ENCODE measurements at regions not wholly inside any gene's neighbourhood (a gene's known extent, or its start where the extent isn't known, plus 50 kb on each side); places are given as distances from the start of the nearest gene placed in this dataset.

GRCh38 chr22:47331750-47332149 lies 569.3 kb downstream of the TBC1D22A start:
- CTCF ChIA-PET, result no interaction called here
- Histone ChIP-seq H3K27me3 (ENCODE audit: insufficient read depth, low read length) (no peaks in the 10 kb centered on the region), H3K4me3 (replicated peaks in 1 of 2; ENCODE audit: low read depth in 1 of 2, low read length in 2 of 2) (no peak overlapping the region), H3K4me2 (ENCODE audit: low read length) (no peak overlapping the region), H3K9me2 (ENCODE audit: insufficient read depth) (no peaks in the 10 kb centered on the region; the same call in 1 of the 2 replicates), H3K9me3 (ENCODE audit: control insufficient read depth in 1 of 2, insufficient read depth in 1 of 2, low read depth in 1 of 2, low read length in 2 of 2) (no peaks in the 10 kb centered on the region), H3K79me2 (ENCODE audit: insufficient read depth, low read length) (no peaks in the 10 kb centered on the region), H3K27ac (ENCODE audit: low read depth, low read length) (no peak overlapping the region), H2AFZ (ENCODE audit: low read depth, low read length, poor library complexity, severe bottlenecking) (no peak overlapping the region), H3K36me3 (ENCODE audit: control insufficient read depth in 1 of 2, insufficient read depth in 2 of 2, low read length in 2 of 2) (no peaks in the 10 kb centered on the region), H3K4me1 (ENCODE audit: control insufficient read depth in 1 of 2, insufficient read depth in 2 of 2, low read length in 2 of 2) (peaks cover 41 to 75% of the 10 kb centered on the region in 2 experiments), H4K20me1 (ENCODE audit: insufficient read depth) (no peaks in the 10 kb centered on the region), H3K9ac (ENCODE audit: low read length) (no peak overlapping the region)
- DNase-seq (ENCODE audit: low read depth, low spot score) (no peak), ATAC-seq (no peak)
- TF ChIP-seq, protein P1, sequence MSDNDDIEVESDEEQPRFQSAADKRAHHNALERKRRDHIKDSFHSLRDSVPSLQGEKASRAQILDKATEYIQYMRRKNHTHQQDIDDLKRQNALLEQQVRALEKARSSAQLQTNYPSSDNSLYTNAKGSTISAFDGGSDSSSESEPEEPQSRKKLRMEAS (IDR thresholded peaks at IDR 0.05), result no peak
- TF ChIP-seq FOSL1 (IDR thresholded peaks at IDR 0.05; ENCODE audit: low read depth) (no peak), CBX3 (IDR thresholded peaks at IDR 0.05; ENCODE audit: low read depth) (no peak), SIN3A (IDR thresholded peaks at IDR 0.05; ENCODE audit: low read depth) (no peak), EZH2phosphoT487 (IDR thresholded peaks at IDR 0.05; ENCODE audit: borderline replicate concordance) (no peak)
- POLR2A ChIA-PET, result no interaction called here
- intact Hi-C loops (cut with micrococcal nuclease), result no loop called here
- no TSS peak for BruUV-seq (replicated peaks)
- RAD21 ChIA-PET (ENCODE audit: low non-redundant PET in 1 of 2, low total read pairs in 2 of 2, uncharacterized antibody in 2 of 2, unreplicated experiment in 2 of 2), result no interaction called here

DNA sequence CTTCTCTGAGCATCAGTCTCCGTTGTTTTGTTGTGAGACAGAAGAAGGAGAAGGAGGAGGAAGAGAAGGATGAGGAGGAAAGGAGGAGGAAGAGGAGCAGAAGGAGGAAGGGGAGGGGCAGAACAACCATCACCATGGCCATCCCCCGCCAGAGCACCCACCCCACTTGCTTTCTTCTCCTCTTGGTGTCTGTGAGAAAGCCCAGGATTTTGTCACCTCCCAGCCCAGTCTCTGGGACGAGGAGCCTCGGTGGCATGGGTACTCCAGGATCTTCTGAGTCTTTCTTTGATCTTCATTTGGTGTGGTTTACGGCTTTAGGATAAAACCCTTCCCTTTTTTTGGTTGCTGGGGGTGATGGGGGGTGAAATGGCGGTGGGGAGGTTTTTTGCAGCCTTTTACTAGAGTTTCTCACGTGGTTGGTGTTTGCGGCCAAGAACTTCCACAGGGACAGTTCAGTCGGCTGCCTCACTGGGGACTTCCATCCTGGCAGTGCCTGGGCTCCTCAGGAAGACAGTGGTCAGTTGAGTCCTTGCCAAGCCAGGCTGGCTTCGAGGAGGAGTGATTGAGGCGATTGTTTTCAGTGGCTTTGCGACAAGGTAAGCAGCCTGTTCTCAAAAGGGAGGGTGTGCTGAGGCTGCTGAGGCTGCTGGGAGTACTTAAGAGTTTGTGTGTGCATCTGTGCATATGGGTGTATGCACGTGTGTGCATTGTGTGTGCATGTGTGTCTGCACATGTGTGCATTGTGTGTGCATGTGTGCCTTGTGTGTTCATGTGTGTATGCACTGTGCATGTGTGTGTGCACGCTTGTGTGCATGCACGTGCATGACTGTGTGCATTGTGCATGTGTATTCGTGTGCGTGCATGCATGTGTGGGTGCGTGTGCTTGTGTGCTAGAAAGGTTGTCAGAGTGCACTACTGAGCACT lies 567.5 kb downstream of the TBC1D22A start:
- POLR2A ChIA-PET, result no interaction called here
- peaks cover 41 to 63% of the 10 kb centered on the region in 2 experiments for H3K4me1 ChIP-seq (ENCODE audit: control insufficient read depth in 1 of 2, insufficient read depth in 2 of 2, low read length in 2 of 2)
- no peaks in the 10 kb centered on the region for H3K9me2 ChIP-seq (ENCODE audit: insufficient read depth)
- CTCF ChIA-PET, result no interaction called here
- no peak for DNase-seq (ENCODE audit: low read depth, low spot score)
- H3K9ac ChIP-seq (ENCODE audit: low read length), result peak overlapping the region; percentile 53
- peak overlapping the region; percentile 74 for H3K4me2 ChIP-seq (ENCODE audit: low read length)
- H3K27ac ChIP-seq (ENCODE audit: low read depth, low read length), result peak overlapping the region; percentile 73
- H2AFZ ChIP-seq (ENCODE audit: low read depth, low read length, poor library complexity, severe bottlenecking), result no peak overlapping the region
- H3K9me3 ChIP-seq (ENCODE audit: control insufficient read depth in 1 of 2, insufficient read depth in 1 of 2, low read depth in 1 of 2, low read length in 2 of 2), result no peaks in the 10 kb centered on the region
- no peak for ATAC-seq
- TF ChIP-seq FOSL1 (IDR thresholded peaks at IDR 0.05; ENCODE audit: low read depth), result no peak
- no peak for TF ChIP-seq ZFX (IDR thresholded peaks at IDR 0.05)
- no peak for TF ChIP-seq SIN3A (IDR thresholded peaks at IDR 0.05; ENCODE audit: low read depth)
- no peak for TF ChIP-seq ZBTB33 (IDR thresholded peaks at IDR 0.05; ENCODE audit: extremely low read depth, insufficient replicate concordance, low read length)
- TF ChIP-seq RAD21 (IDR thresholded peaks at IDR 0.05; ENCODE audit: low read depth), result no peak
- TF ChIP-seq ATF3 (IDR thresholded peaks at IDR 0.05), result no peak
- no peak for TF ChIP-seq JUND (IDR thresholded peaks at IDR 0.05)
- BruUV-seq (replicated peaks), result no TSS peak
- H3K27me3 ChIP-seq (ENCODE audit: insufficient read depth, low read length), result no peaks in the 10 kb centered on the region
- no peaks in the 10 kb centered on the region for H3K36me3 ChIP-seq (ENCODE audit: control insufficient read depth in 1 of 2, insufficient read depth in 2 of 2, low read length in 2 of 2)
- no peaks in the 10 kb centered on the region for H3K79me2 ChIP-seq (ENCODE audit: insufficient read depth, low read length)
- H3K4me3 ChIP-seq (replicated peaks in 1 of 2; ENCODE audit: low read depth in 1 of 2, low read length in 2 of 2), result peak overlapping the region in 1 of 2 experiments; percentile 37; a peak in 2 of 4 replicates
- H4K20me1 ChIP-seq (ENCODE audit: insufficient read depth), result no peaks in the 10 kb centered on the region
- intact Hi-C loops (cut with micrococcal nuclease), result no loop called here
- RAD21 ChIA-PET (ENCODE audit: low non-redundant PET in 1 of 2, low total read pairs in 2 of 2, uncharacterized antibody in 2 of 2, unreplicated experiment in 2 of 2), result no interaction called here
